Endothelial cell of umbilical vein (primary cell): ENCODE measurements at regions not wholly inside any gene's neighbourhood (a gene's known extent, or its start where the extent isn't known, plus 50 kb on each side); places are given as distances from the start of the nearest gene placed in this dataset. TPM values are rescaled to one million over a fixed set of nuclear protein-coding genes. Genes with fewer than 3 reads are reported as not detected.

Source experiments
- BruUV-seq: library from RNA; stranded (reverse); fragments of 400-500 nt; replicated peaks from 2 replicates; lab custom pipeline; 2021; lab: Mats Ljungman, UMichigan
- CTCF ChIA-PET: fragments of 300-600, 350-600 bp; sonication (Branson Sonifier 250); formaldehyde crosslinking; loops from one replicate; lab custom pipeline; 2021; ENCODE audit warnings: antibody characterized with exemption, inconsistent platforms; lab: Charles Lee
- POLR2A ChIA-PET: fragments of 300-600, 350-600 bp; sonication (Branson Sonifier 250); formaldehyde crosslinking; loops from one replicate; lab custom pipeline; 2021; ENCODE audit warnings: antibody characterized with exemption, inconsistent platforms; lab: Charles Lee
- DNase-seq: peaks from one replicate; pipeline ENCODE4 v3.0.0-alpha.2; 2011; ENCODE audit warnings: low read depth, low spot score
- FAIRE-seq: peaks from 2 replicates; lab custom pipeline; 2011; peaks lifted over from hg19 to GRCh38; lab: Jason Lieb, UNC
- H2AFZ ChIP-seq: 2 replicates; pipeline ENCODE4 v1.6.0; 2012; ENCODE audit warnings: low read depth, low read length, control low read depth, inconsistent platforms
- H3K27ac ChIP-seq: 2 replicates; pipeline ENCODE4 v1.5.1; 2011; ENCODE audit warnings: low read depth, mild to moderate bottlenecking, control low read depth, low read length, moderate library complexity; ENCODE audit not compliant: insufficient read depth
- H3K27me3 ChIP-seq, 2 experiments: 2 replicates each; pipeline versions ENCODE4 v1.6.0 to v1.6.1; 2011; ENCODE audit warnings: low read length in 2 of 2, mixed read lengths in 1 of 2; ENCODE audit not compliant: control insufficient read depth in 2 of 2, insufficient read depth in 2 of 2
- H3K36me3 ChIP-seq, 2 experiments: 2 replicates in 1 of 2; 3 replicates in 1 of 2; pipeline ENCODE4 v1.5.1; 2011; ENCODE audit warnings: low read length in 2 of 2, mild to moderate bottlenecking in 1 of 2, moderate library complexity in 1 of 2; ENCODE audit not compliant: control insufficient read depth in 2 of 2, insufficient read depth in 2 of 2; ENCODE audit errors: extremely low read depth in 1 of 2
- H3K4me1 ChIP-seq: 3 replicates; pipeline ENCODE4 v1.5.1; 2011; ENCODE audit warnings: mild to moderate bottlenecking, low read length; ENCODE audit not compliant: control insufficient read depth, insufficient read depth; ENCODE audit errors: extremely low read depth
- H3K4me2 ChIP-seq: 2 replicates; pipeline ENCODE4 v1.6.1; 2011; ENCODE audit warnings: low read length, control low read depth, mixed read lengths; ENCODE audit not compliant: insufficient read depth
- H3K4me3 ChIP-seq, 3 experiments: fragments of 200-600 bp in 1 of 3; sonication (generic), shearing (Covaris generic) in 1 of 3; replicated peaks in 1 of 3; 2 replicates each; pipeline ENCODE4 v1.5.1; 2011 to 2016; ENCODE audit warnings: control low read depth in 3 of 3, low read length in 3 of 3, mild to moderate bottlenecking in 2 of 3, inconsistent platforms in 1 of 3, low read depth in 1 of 3, moderate library complexity in 1 of 3; ENCODE audit not compliant: insufficient read depth in 1 of 3
- H3K79me2 ChIP-seq: 2 replicates; pipeline ENCODE4 v1.6.0; 2012; ENCODE audit warnings: low read length, inconsistent platforms; ENCODE audit not compliant: control insufficient read depth, insufficient read depth
- H3K9ac ChIP-seq: replicated peaks from 2 replicates; pipeline ENCODE3; 2011; ENCODE audit warnings: low read length, control low read depth; ENCODE audit not compliant: insufficient read depth; ENCODE audit errors: extremely low read depth
- H3K9me1 ChIP-seq: replicated peaks from 3 replicates; pipeline ENCODE4 v1.6.0; 2011; ENCODE audit warnings: mild to moderate bottlenecking, low read length; ENCODE audit not compliant: control insufficient read depth, insufficient read depth; ENCODE audit errors: extremely low read depth
- H3K9me3 ChIP-seq: replicated peaks from 2 replicates; pipeline ENCODE4 v1.5.1; 2012; ENCODE audit warnings: low read length, inconsistent platforms; ENCODE audit not compliant: control insufficient read depth, insufficient read depth
- H4K20me1 ChIP-seq: replicated peaks from 2 replicates; pipeline ENCODE3; 2011; ENCODE audit warnings: mild to moderate bottlenecking, low read length; ENCODE audit not compliant: control insufficient read depth, insufficient read depth; ENCODE audit errors: extremely low read depth
- CTCF ChIP-seq, 2 donors: IDR thresholded peaks; 1 replicate in 1 of 2; 2 replicates in 1 of 2; pipeline ENCODE4 v1.5.1; 2011; ENCODE audit warnings: low read length in 2 of 2, mild to moderate bottlenecking in 2 of 2, moderate library complexity in 2 of 2, control low read depth in 1 of 2, inconsistent platforms in 1 of 2, low read depth in 1 of 2; ENCODE audit not compliant: insufficient read depth in 1 of 2; ENCODE audit errors: extremely low read depth in 1 of 2
- EZH2 ChIP-seq: IDR thresholded peaks from 2 replicates; pipeline ENCODE4 v1.6.1; 2012; ENCODE audit warnings: borderline replicate concordance, low read depth, mild to moderate bottlenecking, moderate library complexity, low read length, inconsistent platforms; ENCODE audit not compliant: severe bottlenecking
- FOS ChIP-seq: IDR thresholded peaks from 2 replicates; pipeline ENCODE4 v1.6.1; 2011; ENCODE audit warnings: mild to moderate bottlenecking, low read length, moderate library complexity, borderline replicate concordance; ENCODE audit not compliant: insufficient read depth
- GATA2 ChIP-seq: IDR thresholded peaks from 2 replicates; pipeline ENCODE4 v1.7.0; 2011; ENCODE audit warnings: low read depth, mild to moderate bottlenecking, moderate library complexity, mixed read lengths, low read length; ENCODE audit not compliant: insufficient read length, insufficient read depth
- JUN ChIP-seq: IDR thresholded peaks from 2 replicates; pipeline ENCODE4 v1.6.1; 2011; ENCODE audit warnings: borderline replicate concordance, low read depth; ENCODE audit not compliant: insufficient read length, insufficient read depth
- MAX ChIP-seq: IDR thresholded peaks from 2 replicates; pipeline ENCODE4 v1.6.1; 2011; ENCODE audit not compliant: insufficient read depth, insufficient read length
- MYC ChIP-seq: IDR thresholded peaks from one replicate; pipeline ENCODE4 v1.6.1; 2011; ENCODE audit warnings: mild to moderate bottlenecking, low read depth, low read length
- POLR2A ChIP-seq: IDR thresholded peaks from 2 replicates; pipeline ENCODE4 v1.6.1; 2012; ENCODE audit warnings: low read depth, mild to moderate bottlenecking, control low read depth, low read length
- POLR2AphosphoS5 ChIP-seq: IDR thresholded peaks from 2 replicates; pipeline ENCODE4 v1.6.1; 2012; ENCODE audit warnings: low read depth, mild to moderate bottlenecking, control low read depth, low read length, moderate library complexity; ENCODE audit not compliant: insufficient read depth
- dilution Hi-C: fragments of 300-500 bp; cut with MboI; formaldehyde crosslinking; loops from one replicate; pipeline ENCODE4 v1.15.0; 2019; ENCODE audit warnings: low sequenced_read_pairs; ENCODE audit not compliant: extremely low pct_ligation_motif_present
- intact Hi-C: fragments of 100-400 bp; cut with micrococcal nuclease; formaldehyde crosslinking; loops from one replicate; pipeline ENCODE4 v1.10.0; 2022
- small RNA-seq: library from RNA; depleted of rRNA; stranded (forward); fragments of <200 nt; gene quantifications from one replicate; pipeline ENCODE3, GENCODE V24; 2012; ENCODE audit warnings: low replicate concordance, low read depth; ENCODE audit not compliant: insufficient read depth, insufficient read length

GRCh38 chr4:187944179-187944578, 51.4 kb upstream of the ZFP42 start:
- no TSS peak for BruUV-seq
- H3K9ac ChIP-seq = no peak overlapping the region
- no peaks in the 10 kb centered on the region for H3K79me2 ChIP-seq
- no peaks in the 10 kb centered on the region for H4K20me1 ChIP-seq
- H3K27me3 ChIP-seq = no peaks in the 10 kb centered on the region
- H3K27ac ChIP-seq = no peak overlapping the region
- POLR2A ChIA-PET = no interaction called here
- no peaks in the 10 kb centered on the region for H3K9me1 ChIP-seq
- FAIRE-seq (no peak), DNase-seq (no peak)
- no peak overlapping the region for H3K4me3 ChIP-seq
- no peak overlapping the region for H3K4me2 ChIP-seq
- H3K4me1 ChIP-seq = no peaks in the 10 kb centered on the region
- peaks cover 7% of the 10 kb centered on the region for H3K9me3 ChIP-seq
- dilution Hi-C loops (no loop called here), intact Hi-C loops (no loop called here)
- H3K36me3 ChIP-seq = no peaks in the 10 kb centered on the region
- TF ChIP-seq JUN = no peak
- no peak for TF ChIP-seq EZH2
- TF ChIP-seq POLR2A = no peak
- no peak for TF ChIP-seq GATA2
- TF ChIP-seq POLR2AphosphoS5 = no peak
- no peak for TF ChIP-seq FOS
- TF ChIP-seq MAX = no peak
- no peak for TF ChIP-seq CTCF (IDR thresholded peaks at IDR 0.05; ENCODE audit: extremely low read depth in 1 of 2, insufficient read depth in 1 of 2, low read depth in 1 of 2, low read length in 2 of 2)
- TF ChIP-seq MYC = no peak
- no peak overlapping the region for H2AFZ ChIP-seq
- CTCF ChIA-PET = no interaction called here

Small RNA genes lying in the stretch of these regions (small RNA-seq; reads per million reads assigned to genes)
- not detected for gene MRPS36P2
